ENCODE measurements at regions not wholly inside any gene's neighbourhood (a gene's known extent, or its start where the extent isn't known, plus 50 kb on each side); places are given as distances from the start of the nearest gene placed in this dataset.

GRCh38 chr16:6958184-6958583, 374.5 kb upstream of the RBFOX1 start:
- H3K9ac ChIP-seq = no peak overlapping the region
- H2AFZ ChIP-seq = no peak overlapping the region
- H3K79me2 ChIP-seq (ENCODE audit: insufficient read depth) = no peaks in the 10 kb centered on the region
- no peaks in the 10 kb centered on the region for H4K20me1 ChIP-seq (ENCODE audit: insufficient read depth)
- no peak overlapping the region for H3K4me2 ChIP-seq (ENCODE audit: unreplicated experiment)
- H3K27me3 ChIP-seq (replicated peaks; ENCODE audit: insufficient read depth) = no peaks in the 10 kb centered on the region
- no peaks in the 10 kb centered on the region for H3F3A ChIP-seq (ENCODE audit: insufficient read depth)
- DNase-seq = no peak
- H3K27ac ChIP-seq = no peak overlapping the region
- TF ChIP-seq EZH2 (IDR thresholded peaks at IDR 0.05; ENCODE audit: insufficient read depth, poor library complexity, severe bottlenecking) (no peak), EZH2phosphoT487 (IDR thresholded peaks at IDR 0.05; ENCODE audit: insufficient read depth, low read depth) (no peak)
- H3K36me3 ChIP-seq (ENCODE audit: low read depth) = no peaks in the 10 kb centered on the region
- H3K4me1 ChIP-seq (ENCODE audit: insufficient read depth) = no peaks in the 10 kb centered on the region
- H3K4me3 ChIP-seq = no peak overlapping the region
- H3K9me2 ChIP-seq (ENCODE audit: insufficient read depth) = no peaks in the 10 kb centered on the region
- in situ Hi-C loops (cut with MboI) = no loop called here
- H3K9me3 ChIP-seq (ENCODE audit: low read depth) = no peaks in the 10 kb centered on the region
- whole genome bisulfite sequencing, 2 experiments (ENCODE audit: low coverage in 1 of 2, low lambda C conversion rate in 2 of 2, missing lambda C conversion rate in 2 of 2) = 49 to 50% methylated on average over 8 of the region's 8 CpGs

GRCh38 chr16:6957681-6958080, 375.0 kb upstream of the RBFOX1 start:
- Histone ChIP-seq H3K79me2 (ENCODE audit: insufficient read depth) (no peaks in the 10 kb centered on the region), H3K9me3 (ENCODE audit: low read depth) (no peaks in the 10 kb centered on the region), H3K36me3 (ENCODE audit: low read depth) (no peaks in the 10 kb centered on the region), H3K4me3 (no peak overlapping the region), H2AFZ (no peak overlapping the region), H3K9me2 (ENCODE audit: insufficient read depth) (no peaks in the 10 kb centered on the region), H3K27ac (no peak overlapping the region), H3K4me2 (ENCODE audit: unreplicated experiment) (no peak overlapping the region), H3F3A (ENCODE audit: insufficient read depth) (no peaks in the 10 kb centered on the region), H4K20me1 (ENCODE audit: insufficient read depth) (no peaks in the 10 kb centered on the region), H3K4me1 (ENCODE audit: insufficient read depth) (no peaks in the 10 kb centered on the region), H3K27me3 (replicated peaks; ENCODE audit: insufficient read depth) (no peaks in the 10 kb centered on the region), H3K9ac (no peak overlapping the region)
- 22 to 41% methylated on average over 4 of the region's 4 CpGs for WGBS, 2 experiments (ENCODE audit: low coverage in 1 of 2, low lambda C conversion rate in 2 of 2, missing lambda C conversion rate in 2 of 2)
- DNase-seq = no peak
- in situ Hi-C loops (cut with MboI) = no loop called here
- TF ChIP-seq EZH2phosphoT487 (IDR thresholded peaks at IDR 0.05; ENCODE audit: insufficient read depth, low read depth) (no peak), EZH2 (IDR thresholded peaks at IDR 0.05; ENCODE audit: insufficient read depth, poor library complexity, severe bottlenecking) (no peak)

- Histone ChIP-seq H3K9ac (no peak overlapping the region), H4K20me1 (ENCODE audit: insufficient read depth) (no peaks in the 10 kb centered on the region), H3K36me3 (ENCODE audit: low read depth) (no peaks in the 10 kb centered on the region), H3K4me3 (no peak overlapping the region), H3K9me2 (ENCODE audit: insufficient read depth) (no peaks in the 10 kb centered on the region), H3K9me3 (ENCODE audit: low read depth) (no peaks in the 10 kb centered on the region), H3K27me3 (replicated peaks; ENCODE audit: insufficient read depth) (no peaks in the 10 kb centered on the region), H3K4me1 (ENCODE audit: insufficient read depth) (no peaks in the 10 kb centered on the region), H2AFZ (no peak overlapping the region), H3F3A (ENCODE audit: insufficient read depth) (no peaks in the 10 kb centered on the region), H3K27ac (no peak overlapping the region), H3K79me2 (ENCODE audit: insufficient read depth) (no peaks in the 10 kb centered on the region), H3K4me2 (ENCODE audit: unreplicated experiment) (no peak overlapping the region)
- in situ Hi-C loops (cut with MboI) = no loop called here
- WGBS, 2 experiments (ENCODE audit: low coverage in 1 of 2, low lambda C conversion rate in 2 of 2, missing lambda C conversion rate in 2 of 2) = 31 to 38% methylated on average over 3 of the region's 3 CpGs
- no peak for DNase-seq
- no peak for TF ChIP-seq EZH2phosphoT487 (IDR thresholded peaks at IDR 0.05; ENCODE audit: insufficient read depth, low read depth)
- no peak for TF ChIP-seq EZH2 (IDR thresholded peaks at IDR 0.05; ENCODE audit: insufficient read depth, poor library complexity, severe bottlenecking)
Observed at GRCh38 chr16:6956511-6956910, 376.1 kb upstream of the RBFOX1 start.

- no peaks in the 10 kb centered on the region for H3K9me3 ChIP-seq (ENCODE audit: low read depth)
- no peaks in the 10 kb centered on the region for H3K9me2 ChIP-seq (ENCODE audit: insufficient read depth)
- no peak for DNase-seq
- no peaks in the 10 kb centered on the region for H3K79me2 ChIP-seq (ENCODE audit: insufficient read depth)
- no peaks in the 10 kb centered on the region for H3F3A ChIP-seq (ENCODE audit: insufficient read depth)
- no peaks in the 10 kb centered on the region for H3K4me1 ChIP-seq (ENCODE audit: insufficient read depth)
- no peak overlapping the region for H3K4me2 ChIP-seq (ENCODE audit: unreplicated experiment)
- H3K4me3 ChIP-seq = no peak overlapping the region
- H3K9ac ChIP-seq = no peak overlapping the region
- H4K20me1 ChIP-seq (ENCODE audit: insufficient read depth) = no peaks in the 10 kb centered on the region
- 15 to 19% methylated on average over 3 of the region's 3 CpGs for WGBS, 2 experiments (ENCODE audit: low coverage in 1 of 2, low lambda C conversion rate in 2 of 2, missing lambda C conversion rate in 2 of 2)
- H3K36me3 ChIP-seq (ENCODE audit: low read depth) = no peaks in the 10 kb centered on the region
- H3K27ac ChIP-seq = no peak overlapping the region
- in situ Hi-C loops (cut with MboI) = no loop called here
- TF ChIP-seq EZH2phosphoT487 (IDR thresholded peaks at IDR 0.05; ENCODE audit: insufficient read depth, low read depth) (no peak), EZH2 (IDR thresholded peaks at IDR 0.05; ENCODE audit: insufficient read depth, poor library complexity, severe bottlenecking) (no peak)
- H3K27me3 ChIP-seq (replicated peaks; ENCODE audit: insufficient read depth) = no peaks in the 10 kb centered on the region
- H2AFZ ChIP-seq = no peak overlapping the region
Observed at GRCh38 chr16:6955303-6955702, 377.3 kb upstream of the RBFOX1 start.

GRCh38 chr16:6949240-6949639, 383.4 kb upstream of the RBFOX1 start:
- Histone ChIP-seq H3K4me2 (ENCODE audit: unreplicated experiment) (no peak overlapping the region), H2AFZ (no peak overlapping the region), H3K79me2 (ENCODE audit: insufficient read depth) (no peaks in the 10 kb centered on the region), H3K36me3 (ENCODE audit: low read depth) (no peaks in the 10 kb centered on the region), H3K4me3 (no peak overlapping the region), H3K27me3 (replicated peaks; ENCODE audit: insufficient read depth) (no peaks in the 10 kb centered on the region), H3K4me1 (ENCODE audit: insufficient read depth) (no peaks in the 10 kb centered on the region), H3F3A (ENCODE audit: insufficient read depth) (no peaks in the 10 kb centered on the region), H3K9me2 (ENCODE audit: insufficient read depth) (no peaks in the 10 kb centered on the region), H3K9me3 (ENCODE audit: low read depth) (no peaks in the 10 kb centered on the region), H3K9ac (no peak overlapping the region), H4K20me1 (ENCODE audit: insufficient read depth) (no peaks in the 10 kb centered on the region), H3K27ac (no peak overlapping the region)
- TF ChIP-seq EZH2 (IDR thresholded peaks at IDR 0.05; ENCODE audit: insufficient read depth, poor library complexity, severe bottlenecking) (no peak), EZH2phosphoT487 (IDR thresholded peaks at IDR 0.05; ENCODE audit: insufficient read depth, low read depth) (no peak)
- DNase-seq = no peak
- in situ Hi-C loops (cut with MboI) = no loop called here
- WGBS, 2 experiments (ENCODE audit: low coverage in 1 of 2, low lambda C conversion rate in 2 of 2, missing lambda C conversion rate in 2 of 2) = 31 to 39% methylated on average over 4 to 5 of the region's 5 CpGs

All from GM23248 (cell line).